Omental fat pad (tissue), 3 donors: ENCODE measurements at regions not wholly inside any gene's neighbourhood (a gene's known extent, or its start where the extent isn't known, plus 50 kb on each side); places are given as distances from the start of the nearest gene placed in this dataset.

Experiments used
- ATAC-seq: fragments of 150-250 bp; one replicate; pipeline ENCODE4 v1.9.1; 2016; ENCODE audit warnings: mild to moderate bottlenecking, moderate library complexity; ENCODE audit not compliant: low FRiP score
- DNase-seq: peaks from one replicate; pipeline ENCODE4 v3.0.0-alpha.2; 2019; ENCODE audit warnings: low spot score
- CTCF ChIP-seq, 3 donors: fragments of 450-650 bp; IDR thresholded peaks; one replicate each; pipeline ENCODE4 v1.5.1; 2016 to 2017; ENCODE audit warnings: antibody characterized with exemption in 3 of 3, mild to moderate bottlenecking in 3 of 3, moderate library complexity in 2 of 3

GRCh38 chr3:127471142-127471541 lies 119.4 kb downstream of the TPRA1 start:
- TF ChIP-seq CTCF (IDR thresholded peaks at IDR 0.05) = no peak

GRCh38 chr3:127469760-127470159 lies 120.8 kb downstream of the TPRA1 start:
- TF ChIP-seq CTCF (IDR thresholded peaks at IDR 0.05) = no peak
- DNase-seq = no peak
- no peak for ATAC-seq

More at GRCh38 chr3:127471142-127471541, 119.4 kb downstream of the TPRA1 start:
- DNase-seq (no peak), ATAC-seq (no peak)

GRCh38 chr3:127467391-127467790 lies 123.1 kb downstream of the TPRA1 start:
- DNase-seq (no peak), ATAC-seq (no peak)
- TF ChIP-seq CTCF (IDR thresholded peaks at IDR 0.05) = no peak

GRCh38 chr3:127464642-127465041 lies 125.9 kb downstream of the TPRA1 start:
- ATAC-seq = no peak
- DNase-seq = no peak
- no peak for TF ChIP-seq CTCF (IDR thresholded peaks at IDR 0.05)

- ATAC-seq = no peak
- no peak for TF ChIP-seq CTCF (IDR thresholded peaks at IDR 0.05)
These were observed 128.3 kb downstream of the TPRA1 start for GRCh38 chr3:127462111-127462655.

GRCh38 chr3:127461286-127461910 lies 129.1 kb downstream of the TPRA1 start:
- DNase-seq (no peak), ATAC-seq (no peak)

More at GRCh38 chr3:127462111-127462655, 128.3 kb downstream of the TPRA1 start:
- no peak for DNase-seq

More at GRCh38 chr3:127461286-127461910, 129.1 kb downstream of the TPRA1 start:
- TF ChIP-seq CTCF (IDR thresholded peaks at IDR 0.05) = no peak
